K562 (cell line): ENCODE measurements at regions not wholly inside any gene's neighbourhood (a gene's known extent, or its start where the extent isn't known, plus 50 kb on each side); places are given as distances from the start of the nearest gene placed in this dataset.

Experiments
- ATAC-seq: fragments of 200-7000 bp; cut with Tn5 transposase; 3 replicates; pipeline ENCODE4 v1.9.1; 2020; ENCODE audit warnings: moderate library complexity
- BruUV-seq: library from RNA; stranded (reverse); fragments of 400-500 nt; replicated peaks from 2 replicates; lab custom pipeline; 2021; lab: Mats Ljungman, UMichigan
- CTCF ChIA-PET: fragments of 300-600 bp; formaldehyde crosslinking; extraction: SDS; loops from one replicate; lab custom pipeline; 2021; ENCODE audit warnings: low intra/inter-chr PET ratio; lab: Yijun Ruan, JAX
- POLR2A ChIA-PET: fragments of 300-600, 350-650 bp; sonication (Branson Sonifier 250); formaldehyde crosslinking; extraction: SDS; loops from one replicate; lab custom pipeline; 2021; ENCODE audit warnings: antibody characterized with exemption, inconsistent platforms; lab: Yijun Ruan, JAX
- DNase-seq, 4 experiments: peaks; one replicate each; pipeline versions ENCODE4 v3.0.0 to v3.0.0-alpha.2; 2011 to 2018; ENCODE audit warnings: low spot score in 3 of 4, mixed read lengths in 3 of 4; ENCODE audit errors: extremely low read depth in 1 of 4
- FAIRE-seq: peaks from 2 replicates; lab custom pipeline; 2011; peaks lifted over from hg19 to GRCh38; lab: Jason Lieb, UNC
- H2AFZ ChIP-seq: 2 replicates; pipeline ENCODE4 v1.6.0; 2011; ENCODE audit warnings: low read depth, low read length, control low read depth, inconsistent platforms
- H3K27ac ChIP-seq: fragments of 200-600 bp; 3 replicates; pipeline ENCODE4 v1.8.0; 2011; ENCODE audit warnings: low read depth, mild to moderate bottlenecking, control low read depth, inconsistent platforms, low read length, moderate library complexity, mixed read lengths; ENCODE audit errors: extremely low read depth
- H3K27me3 ChIP-seq, 2 experiments: fragments of 300-600 bp in 1 of 2; 2 replicates in 1 of 2; 3 replicates in 1 of 2; pipeline versions ENCODE4 v1.6.0 to v1.8.0; 2011; ENCODE audit warnings: inconsistent platforms in 2 of 2, low read length in 2 of 2, mild to moderate bottlenecking in 1 of 2, mixed read lengths in 1 of 2, moderate library complexity in 1 of 2; ENCODE audit not compliant: control insufficient read depth in 2 of 2, insufficient read depth in 2 of 2
- H3K36me3 ChIP-seq: fragments of 300-600 bp; 3 replicates; pipeline ENCODE4 v1.8.0; 2011; ENCODE audit warnings: mild to moderate bottlenecking, low read length, inconsistent platforms; ENCODE audit not compliant: control insufficient read depth, insufficient read depth
- H3K4me1 ChIP-seq, 2 experiments: fragments of 200-600 bp in 1 of 2; replicated peaks in 1 of 2; 2 replicates in 1 of 2; 3 replicates in 1 of 2; pipeline versions ENCODE4 v1.5.1 to v1.8.0; 2011; ENCODE audit warnings: inconsistent platforms in 2 of 2, low read length in 2 of 2, mild to moderate bottlenecking in 1 of 2, mixed read lengths in 1 of 2, moderate library complexity in 1 of 2; ENCODE audit not compliant: control insufficient read depth in 2 of 2, insufficient read depth in 2 of 2
- H3K4me2 ChIP-seq: 2 replicates; pipeline ENCODE4 v1.6.1; 2011; ENCODE audit warnings: low read length, control low read depth, inconsistent platforms, mixed read lengths; ENCODE audit not compliant: insufficient read depth
- H3K4me3 ChIP-seq: fragments of 200-600 bp; sonication (generic), shearing (Covaris generic); 2 replicates; pipeline ENCODE4 v1.5.1; 2016; ENCODE audit warnings: control low read depth, inconsistent platforms
- H3K79me2 ChIP-seq: fragments of 200-600 bp; 3 replicates; pipeline ENCODE4 v1.8.0; 2011; ENCODE audit warnings: low read length, inconsistent platforms; ENCODE audit not compliant: control insufficient read depth, insufficient read depth
- H3K9ac ChIP-seq, 2 experiments: 2 replicates each; pipeline versions ENCODE4 v1.6.0 to v1.6.1; 2011; ENCODE audit warnings: low read depth in 2 of 2, low read length in 2 of 2, control low read depth in 1 of 2, inconsistent platforms in 1 of 2, mild to moderate bottlenecking in 1 of 2, mixed read lengths in 1 of 2; ENCODE audit not compliant: insufficient read depth in 1 of 2
- H3K9me1 ChIP-seq: one replicate; pipeline ENCODE4 v1.6.0; 2011; ENCODE audit warnings: inconsistent platforms, mild to moderate bottlenecking, low read length, moderate library complexity; ENCODE audit not compliant: control insufficient read depth, insufficient read depth
- H3K9me3 ChIP-seq: replicated peaks from 2 replicates; pipeline ENCODE4 v1.5.1; 2011; ENCODE audit warnings: low read depth, low read length, inconsistent platforms; ENCODE audit not compliant: control insufficient read depth, insufficient read depth
- H4K20me1 ChIP-seq: replicated peaks from 2 replicates; pipeline ENCODE4 v1.6.1; 2011; ENCODE audit warnings: low read length, inconsistent platforms, mixed read lengths; ENCODE audit not compliant: control insufficient read depth, insufficient read depth
- C11orf30 ChIP-seq: fragments of 450-650 bp; IDR thresholded peaks from 2 replicates; pipeline ENCODE4 v1.6.1; 2016; ENCODE audit warnings: low read depth, mild to moderate bottlenecking
- MAFG ChIP-seq: fragments of 450-650 bp; conservative IDR thresholded peaks from 2 replicates; pipeline ENCODE4 v1.6.1; 2016; ENCODE audit warnings: missing genetic modification characterization, missing compliant biosample characterization
- MEF2A ChIP-seq: IDR thresholded peaks from 2 replicates; pipeline ENCODE4 v1.6.1; 2011; ENCODE audit warnings: low read depth, mild to moderate bottlenecking, low read length, moderate library complexity; ENCODE audit not compliant: control insufficient read depth
- RBFOX2 ChIP-seq: fragments of 200-400 bp; formaldehyde crosslinking; IDR thresholded peaks from 2 replicates; pipeline ENCODE4 v1.6.1; 2017; ENCODE audit warnings: low read depth, mild to moderate bottlenecking, low read length, moderate library complexity
- ZBTB11 ChIP-seq, 3 experiments: fragments of 200-800 bp in 1 of 3; fragments of 250-450 bp in 1 of 3; fragments of 450-650 bp in 1 of 3; sonication (Bioruptor Pico) in 1 of 3; sonication (Bioruptor generic) in 1 of 3; formaldehyde crosslinking in 1 of 3; IDR thresholded peaks; 2 replicates each; pipeline versions ENCODE4 v1.6.1 to v1.8.0; 2016 to 2022; ENCODE audit warnings: mild to moderate bottlenecking in 2 of 3, missing genetic modification characterization in 2 of 3, missing compliant biosample characterization in 1 of 3, moderate library complexity in 1 of 3
- ZNF316 ChIP-seq: fragments of 450-650 bp; IDR thresholded peaks from 2 replicates; pipeline ENCODE4 v1.6.1; 2016
- WGBS: fragments of 100-300 bp; shearing (Covaris generic); methylation state at CpG from one replicate; pipeline ENCODE4 v1.1.6; 2016; ENCODE audit warnings: low coverage, mixed read lengths; ENCODE audit not compliant: insufficient coverage; ENCODE audit errors: missing lambda C conversion rate; 5-methylcytosine and 5-hydroxymethylcytosine counted together
- in situ Hi-C: fragments of 300-500 bp; cut with MboI; formaldehyde crosslinking; loops from 4 replicates; pipeline ENCODE4 v1.15.0; 2018; ENCODE audit warnings: inconsistent platforms, mixed read lengths
- intact Hi-C: fragments of 100-400 bp; cut with micrococcal nuclease; formaldehyde crosslinking; loops from 2 replicates; pipeline ENCODE4 v1.14.2; 2022

GRCh38 chr1:90155721-90156487, 161.0 kb downstream of the ZNF326 start:
- H3K9me3 ChIP-seq, result no peaks in the 10 kb centered on the region
- intact Hi-C loops, result no loop called here
- no peaks in the 10 kb centered on the region for H3K9me1 ChIP-seq
- H3K27ac ChIP-seq, result no peak overlapping the region
- H3K27me3 ChIP-seq, result no peaks in the 10 kb centered on the region
- TF ChIP-seq RBFOX2 (no peak), MEF2A (peak; percentile 61; the same call in 1 of the 2 replicates), C11orf30 (peak; percentile 14; the same call in 1 of the 2 replicates), ZNF316 (peak; percentile 50), MAFG (peak; percentile 27; the same call in 1 of the 2 replicates), ZBTB11 (CRISPR knock-in tag; IDR thresholded peaks at IDR 0.05) (no peak)
- TF ChIP-seq, all 486 proteins: peak for 4
- H3K4me1 ChIP-seq, result no peaks in the 10 kb centered on the region
- FAIRE-seq (no peak), DNase-seq (no peak), ATAC-seq (no peak)
- no peaks in the 10 kb centered on the region for H3K36me3 ChIP-seq
- ChIA-PET POLR2A (interaction anchor here (0.7 kb wide), 1 partner anchor 320 kb away, joined by 4 read pairs; no protein-coding TSS in a partner anchor), CTCF (no interaction called here)
- no peaks in the 10 kb centered on the region for H4K20me1 ChIP-seq
- no peak overlapping the region for H3K4me2 ChIP-seq
- in situ Hi-C loops, result no loop called here
- no peaks in the 10 kb centered on the region for H3K79me2 ChIP-seq
- H2AFZ ChIP-seq, result no peak overlapping the region
- WGBS, result 3% methylated on average over 2 of the region's 2 CpGs
- H3K9ac ChIP-seq, result no peak overlapping the region
- H3K4me3 ChIP-seq, result no peak overlapping the region
- BruUV-seq, result no TSS peak
